Trophoblast cell (in vitro differentiated cells and primary cell): ENCODE measurements at regions not wholly inside any gene's neighbourhood (a gene's known extent, or its start where the extent isn't known, plus 50 kb on each side); places are given as distances from the start of the nearest gene placed in this dataset.

Experiments
- DNase-seq, 2 donors: peaks; one replicate each; pipeline ENCODE4 v3.0.0-alpha.2; 2016
- H2AFZ ChIP-seq: 2 replicates; pipeline ENCODE4 v1.6.1; 2013; ENCODE audit warnings: low read length, moderate library complexity, mild to moderate bottlenecking; ENCODE audit not compliant: insufficient read depth, poor library complexity
- H2AK5ac ChIP-seq: 2 replicates; pipeline ENCODE4 v1.6.1; 2013; ENCODE audit warnings: mild to moderate bottlenecking, low read length
- H2BK120ac ChIP-seq: 2 replicates; pipeline ENCODE4 v1.6.1; 2013; ENCODE audit warnings: low read length, mild to moderate bottlenecking, moderate library complexity; ENCODE audit not compliant: insufficient read depth, poor library complexity
- H2BK12ac ChIP-seq: 2 replicates; pipeline ENCODE4 v1.6.1; 2013; ENCODE audit warnings: mild to moderate bottlenecking, low read length, moderate library complexity
- H2BK5ac ChIP-seq: 2 replicates; pipeline ENCODE4 v1.6.1; 2013; ENCODE audit warnings: low read length, low read depth, moderate library complexity, mild to moderate bottlenecking; ENCODE audit not compliant: poor library complexity
- H3K14ac ChIP-seq: 2 replicates; pipeline ENCODE4 v1.6.1; 2013; ENCODE audit warnings: mild to moderate bottlenecking, low read length
- H3K18ac ChIP-seq: 2 replicates; pipeline ENCODE4 v1.6.1; 2013; ENCODE audit warnings: mild to moderate bottlenecking, low read length
- H3K23ac ChIP-seq: 2 replicates; pipeline ENCODE4 v1.6.1; 2013; ENCODE audit warnings: low read length
- H3K27ac ChIP-seq: 2 replicates; pipeline ENCODE4 v1.5.1; 2013; ENCODE audit warnings: low read depth, mild to moderate bottlenecking, inconsistent platforms, low read length, moderate library complexity
- H3K27me3 ChIP-seq: 2 replicates; pipeline ENCODE4 v1.6.1; 2013; ENCODE audit warnings: inconsistent platforms, mild to moderate bottlenecking, low read length, moderate library complexity; ENCODE audit not compliant: insufficient read depth
- H3K36me3 ChIP-seq, 2 experiments: 1 replicate in 1 of 2; 2 replicates in 1 of 2; pipeline ENCODE4 v1.6.1; 2013; ENCODE audit warnings: low read length in 2 of 2, mild to moderate bottlenecking in 2 of 2, moderate library complexity in 1 of 2; ENCODE audit not compliant: insufficient read depth in 2 of 2, control insufficient read depth in 1 of 2
- H3K4ac ChIP-seq: 2 replicates; pipeline ENCODE4 v1.6.1; 2013; ENCODE audit warnings: low read depth, mild to moderate bottlenecking, low read length, moderate library complexity
- H3K4me1 ChIP-seq, 2 experiments: 1 replicate in 1 of 2; 2 replicates in 1 of 2; pipeline ENCODE4 v1.6.1; 2013; ENCODE audit warnings: low read length in 2 of 2, mild to moderate bottlenecking in 2 of 2, moderate library complexity in 1 of 2; ENCODE audit not compliant: insufficient read depth in 2 of 2, control insufficient read depth in 1 of 2
- H3K4me2 ChIP-seq: 2 replicates; pipeline ENCODE4 v1.6.1; 2013; ENCODE audit warnings: inconsistent platforms, mild to moderate bottlenecking, low read length, moderate library complexity
- H3K4me3 ChIP-seq: 2 replicates; pipeline ENCODE4 v1.5.1; 2013; ENCODE audit warnings: mild to moderate bottlenecking, low read depth, low read length, inconsistent platforms
- H3K79me1 ChIP-seq: one replicate; pipeline ENCODE4 v1.6.1; 2013; ENCODE audit warnings: low read length
- H3K79me2 ChIP-seq: 2 replicates; pipeline ENCODE4 v1.6.1; 2013; ENCODE audit warnings: low read length, mild to moderate bottlenecking; ENCODE audit not compliant: control insufficient read depth, insufficient read depth, poor library complexity
- H3K9ac ChIP-seq: 2 replicates; pipeline ENCODE4 v1.6.1; 2013; ENCODE audit warnings: mild to moderate bottlenecking, low read length
- H3K9me3 ChIP-seq: 2 replicates; pipeline ENCODE4 v1.6.1; 2013; ENCODE audit warnings: low read depth, mild to moderate bottlenecking, control low read depth, inconsistent platforms, low read length; ENCODE audit not compliant: insufficient read depth
- H4K12ac ChIP-seq: 2 replicates; pipeline ENCODE4 v1.6.1; 2013; ENCODE audit warnings: low read depth, mild to moderate bottlenecking, low read length, moderate library complexity
- H4K8ac ChIP-seq: 2 replicates; pipeline ENCODE4 v1.6.1; 2013; ENCODE audit warnings: low read depth, mild to moderate bottlenecking, low read length, moderate library complexity
- H4K91ac ChIP-seq: one replicate; pipeline ENCODE4 v1.6.1; 2013; ENCODE audit warnings: low read depth, mild to moderate bottlenecking, low read length, moderate library complexity
- WGBS: extraction: QIAGEN DNeasy Blood & Tissue Kit; methylation state at CpG from one replicate; pipeline ENCODE4 v1.1.7; 2013; ENCODE audit warnings: missing lambda C conversion rate; ENCODE audit not compliant: insufficient read length, insufficient coverage; ENCODE audit errors: extremely low coverage; 5-methylcytosine and 5-hydroxymethylcytosine counted together

- no peak overlapping the region for H4K12ac ChIP-seq
- H3K14ac ChIP-seq: no peak overlapping the region
- H3K79me1 ChIP-seq: no peaks in the 10 kb centered on the region
- H2AK5ac ChIP-seq: no peak overlapping the region
- H2AFZ ChIP-seq: no peak overlapping the region
- no peaks in the 10 kb centered on the region for H3K4me1 ChIP-seq
- no peak overlapping the region for H3K4me2 ChIP-seq
- H4K8ac ChIP-seq: no peak overlapping the region
- no peak overlapping the region for H3K27ac ChIP-seq
- H2BK12ac ChIP-seq: no peak overlapping the region
- DNase-seq: no peak
- H3K4ac ChIP-seq: no peak overlapping the region
- WGBS: no CpG with 5 or more reads among the region's 2 CpGs
- H3K4me3 ChIP-seq: no peak overlapping the region
- no peak overlapping the region for H3K18ac ChIP-seq
- H3K79me2 ChIP-seq: no peaks in the 10 kb centered on the region
- no peaks in the 10 kb centered on the region for H3K36me3 ChIP-seq
- no peaks in the 10 kb centered on the region for H3K27me3 ChIP-seq
- H2BK120ac ChIP-seq: no peak overlapping the region
- H4K91ac ChIP-seq: no peak overlapping the region
- no peak overlapping the region for H3K23ac ChIP-seq
- H3K9me3 ChIP-seq: no peaks in the 10 kb centered on the region
- H3K9ac ChIP-seq: no peak overlapping the region
- no peak overlapping the region for H2BK5ac ChIP-seq
These were observed 397.1 kb upstream of the ZNF804A start for GRCh38 chr2:184201246-184201645.

GRCh38 chr2:184203661-184204060 is 394.7 kb upstream of the ZNF804A start:
- Histone ChIP-seq H4K8ac (no peak overlapping the region), H2AK5ac (no peak overlapping the region), H3K4me1 (no peaks in the 10 kb centered on the region), H3K14ac (no peak overlapping the region), H3K9ac (no peak overlapping the region), H3K4me2 (no peak overlapping the region), H3K79me1 (no peaks in the 10 kb centered on the region), H2BK12ac (no peak overlapping the region), H2BK120ac (no peak overlapping the region), H3K23ac (no peak overlapping the region), H3K9me3 (no peaks in the 10 kb centered on the region), H3K4me3 (no peak overlapping the region), H3K4ac (no peak overlapping the region), H2BK5ac (no peak overlapping the region), H3K79me2 (no peaks in the 10 kb centered on the region), H3K27me3 (no peaks in the 10 kb centered on the region), H3K36me3 (no peaks in the 10 kb centered on the region), H3K18ac (no peak overlapping the region), H3K27ac (no peak overlapping the region), H2AFZ (no peak overlapping the region), H4K91ac (no peak overlapping the region), H4K12ac (no peak overlapping the region)
- DNase-seq: no peak
- no CpG with 5 or more reads among the region's 1 CpG for WGBS

GRCh38 chr2:184205048-184205596 is 393.2 kb upstream of the ZNF804A start:
- Histone ChIP-seq H4K12ac (no peak overlapping the region), H3K23ac (no peak overlapping the region), H3K27me3 (no peaks in the 10 kb centered on the region), H2AK5ac (no peak overlapping the region), H2BK120ac (no peak overlapping the region), H3K18ac (no peak overlapping the region), H2AFZ (no peak overlapping the region), H3K4me3 (no peak overlapping the region), H2BK12ac (no peak overlapping the region), H4K91ac (no peak overlapping the region), H3K27ac (no peak overlapping the region), H3K4me2 (no peak overlapping the region), H3K4me1 (no peaks in the 10 kb centered on the region), H3K14ac (no peak overlapping the region), H3K9me3 (no peaks in the 10 kb centered on the region), H3K79me2 (no peaks in the 10 kb centered on the region), H2BK5ac (no peak overlapping the region), H3K79me1 (no peaks in the 10 kb centered on the region), H4K8ac (no peak overlapping the region), H3K4ac (no peak overlapping the region), H3K36me3 (no peaks in the 10 kb centered on the region), H3K9ac (no peak overlapping the region)
- no CpG with 5 or more reads among the region's 2 CpGs for WGBS
- DNase-seq: no peak

GRCh38 chr2:184206045-184206444 is 392.3 kb upstream of the ZNF804A start:
- H3K23ac ChIP-seq: no peak overlapping the region
- no peak overlapping the region for H4K8ac ChIP-seq
- H2BK120ac ChIP-seq: no peak overlapping the region
- H3K4me2 ChIP-seq: no peak overlapping the region
- H3K27ac ChIP-seq: no peak overlapping the region
- H2AK5ac ChIP-seq: no peak overlapping the region
- no peaks in the 10 kb centered on the region for H3K9me3 ChIP-seq
- H4K12ac ChIP-seq: no peak overlapping the region
- H3K4ac ChIP-seq: no peak overlapping the region
- WGBS: no CpG with 5 or more reads among the region's 2 CpGs
- no peak overlapping the region for H3K4me3 ChIP-seq
- H2AFZ ChIP-seq: no peak overlapping the region
- H3K14ac ChIP-seq: no peak overlapping the region
- H3K9ac ChIP-seq: no peak overlapping the region
- H3K79me2 ChIP-seq: no peaks in the 10 kb centered on the region
- no peaks in the 10 kb centered on the region for H3K4me1 ChIP-seq
- H2BK5ac ChIP-seq: no peak overlapping the region
- H4K91ac ChIP-seq: no peak overlapping the region
- no peaks in the 10 kb centered on the region for H3K27me3 ChIP-seq
- no peaks in the 10 kb centered on the region for H3K79me1 ChIP-seq
- no peaks in the 10 kb centered on the region for H3K36me3 ChIP-seq
- no peak overlapping the region for H2BK12ac ChIP-seq
- DNase-seq: no peak
- no peak overlapping the region for H3K18ac ChIP-seq
